HEK293T (cell line): ENCODE measurements at regions not wholly inside any gene's neighbourhood (a gene's known extent, or its start where the extent isn't known, plus 50 kb on each side); places are given as distances from the start of the nearest gene placed in this dataset.

Experiments
- ELF4 ChIP-seq: fragments of 450-650 bp; IDR thresholded peaks from 2 replicates; pipeline ENCODE4 v1.6.1; 2017; ENCODE audit warnings: antibody characterized with exemption
- FOXA1 ChIP-seq: fragments of 450-650 bp; IDR thresholded peaks from 2 replicates; pipeline ENCODE4 v1.6.1; 2016; ENCODE audit warnings: mild to moderate bottlenecking
- NFRKB ChIP-seq: fragments of 450-650 bp; IDR thresholded peaks from 2 replicates; pipeline ENCODE4 v1.6.1; 2016; ENCODE audit warnings: mild to moderate bottlenecking, moderate library complexity
- SP1 ChIP-seq: fragments of 450-650 bp; IDR thresholded peaks from 2 replicates; pipeline ENCODE4 v1.6.1; 2017
- SUZ12 ChIP-seq: fragments of 450-650 bp; IDR thresholded peaks from 2 replicates; pipeline ENCODE4 v1.6.1; 2016; ENCODE audit warnings: mild to moderate bottlenecking

DNA sequence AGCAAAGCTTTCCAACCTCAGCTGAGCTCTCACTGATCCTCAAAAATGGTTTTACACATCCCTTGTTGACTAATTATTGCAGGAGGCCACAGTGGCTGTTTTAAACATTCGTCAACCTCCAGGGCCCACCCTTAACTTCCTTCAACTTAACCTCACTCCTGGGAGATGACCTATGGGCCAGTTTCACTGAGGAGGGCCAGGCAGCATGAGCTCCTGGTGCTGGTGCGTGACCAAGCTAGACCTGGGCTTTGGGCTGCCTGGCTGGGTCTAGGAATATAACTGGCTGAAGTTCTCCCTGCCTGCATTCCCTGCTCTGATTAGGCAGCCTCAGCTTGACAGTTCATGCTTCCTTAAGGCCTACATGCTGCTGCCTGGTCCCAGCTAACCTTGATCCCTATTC lies 273.7 kb upstream of the ATP11B start:
- TF ChIP-seq SP1 = no peak
- no peak for TF ChIP-seq NFRKB
- TF ChIP-seq FOXA1 = no peak
- TF ChIP-seq SUZ12 = no peak
- no peak for TF ChIP-seq ELF4
